CD4-positive, alpha-beta T cell treated with Interleukin-10 for 1 hour (primary cell): ENCODE measurements at regions not wholly inside any gene's neighbourhood (a gene's known extent, or its start where the extent isn't known, plus 50 kb on each side); places are given as distances from the start of the nearest gene placed in this dataset.

ENCODE experiments used
- DNase-seq: peaks from one replicate; pipeline ENCODE4 v3.0.0-alpha.2; 2020

GRCh38 chr18:67218556-67218955 lies 298.0 kb downstream of the DSEL start:
- no peak for DNase-seq

DNA sequence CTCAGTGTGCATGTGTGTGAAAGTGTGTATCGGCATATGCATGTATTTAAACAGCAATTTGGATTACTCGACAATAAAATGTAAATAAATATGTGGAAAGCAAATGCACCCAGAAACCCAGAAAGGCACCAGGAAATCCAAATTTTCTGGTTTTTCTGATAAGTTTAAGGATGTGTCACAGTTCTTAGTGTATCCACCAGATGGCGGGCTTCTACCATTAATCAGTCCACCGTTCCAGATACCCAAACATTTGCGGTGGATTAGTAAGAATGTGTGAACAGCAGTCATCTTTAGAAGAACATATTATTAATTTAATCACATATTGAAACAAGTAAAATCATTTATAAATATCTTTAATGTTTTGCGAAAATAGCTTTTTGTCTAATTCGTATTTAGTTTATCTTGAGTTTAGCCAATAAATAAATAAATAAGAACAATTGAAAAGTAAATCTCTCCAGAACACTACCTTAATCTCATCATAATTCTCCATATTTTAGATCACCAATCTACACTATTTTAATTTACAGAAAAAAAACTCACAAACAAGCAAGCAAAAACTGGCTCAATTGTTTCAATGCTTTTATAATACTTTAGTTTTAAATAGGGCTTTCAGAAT lies 298.9 kb downstream of the DSEL start:
- peak; percentile 69 for DNase-seq

GRCh38 chr18:67216846-67217245 lies 299.7 kb downstream of the DSEL start:
- no peak for DNase-seq

- no peak for DNase-seq
These were observed 300.8 kb downstream of the DSEL start for GRCh38 chr18:67215686-67216085.

DNA sequence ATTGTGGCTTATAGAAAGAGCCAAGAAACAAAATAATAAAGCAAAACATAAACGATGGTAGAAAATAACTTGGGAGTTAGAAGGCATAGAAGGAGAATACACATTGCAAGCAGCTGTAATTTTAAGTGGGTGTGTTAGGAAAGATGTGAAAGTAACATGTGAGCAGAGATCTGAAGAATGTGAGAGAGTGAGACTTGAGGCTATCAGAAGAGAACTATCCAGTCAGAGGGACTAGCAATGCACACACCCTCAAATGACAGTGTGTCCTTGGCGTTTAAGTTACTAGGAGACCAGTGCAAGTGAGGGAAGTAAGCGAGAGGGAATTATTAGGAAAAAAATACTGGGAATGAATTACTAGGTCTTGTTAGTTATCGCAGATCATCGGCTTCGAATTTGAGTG lies 304.9 kb downstream of the DSEL start:
- DNase-seq, result no peak

GRCh38 chr18:67200665-67201064 lies 315.9 kb downstream of the DSEL start:
- no peak for DNase-seq

- DNase-seq, result peak; percentile 39
These were observed 316.4 kb downstream of the DSEL start for GRCh38 chr18:67199993-67200617.

DNA sequence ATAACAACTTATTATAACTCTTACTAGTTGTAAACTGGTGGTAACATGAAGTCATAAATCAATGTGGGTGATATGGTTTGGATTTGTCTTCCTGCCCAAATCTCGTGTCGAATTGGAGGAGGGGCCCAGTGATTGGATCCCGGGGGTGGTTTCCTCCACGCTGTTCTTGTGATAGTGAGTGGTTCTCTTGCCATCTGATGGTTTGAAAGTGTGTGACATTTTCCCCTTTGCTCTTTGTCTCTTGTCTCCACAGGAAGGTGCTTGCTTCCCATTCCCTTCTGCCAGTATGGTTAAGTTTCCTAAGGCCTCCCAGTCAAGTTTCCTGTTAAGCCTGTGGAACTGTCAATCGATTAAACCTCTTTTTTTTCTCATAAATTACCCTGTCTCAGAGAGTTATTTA lies 321.6 kb downstream of the DSEL start:
- no peak for DNase-seq

- DNase-seq, result no peak
These were observed 324.0 kb downstream of the DSEL start for GRCh38 chr18:67192535-67192934.

- DNase-seq, result no peak
These were observed 333.1 kb downstream of the DSEL start for GRCh38 chr18:67183398-67183797.

DNA sequence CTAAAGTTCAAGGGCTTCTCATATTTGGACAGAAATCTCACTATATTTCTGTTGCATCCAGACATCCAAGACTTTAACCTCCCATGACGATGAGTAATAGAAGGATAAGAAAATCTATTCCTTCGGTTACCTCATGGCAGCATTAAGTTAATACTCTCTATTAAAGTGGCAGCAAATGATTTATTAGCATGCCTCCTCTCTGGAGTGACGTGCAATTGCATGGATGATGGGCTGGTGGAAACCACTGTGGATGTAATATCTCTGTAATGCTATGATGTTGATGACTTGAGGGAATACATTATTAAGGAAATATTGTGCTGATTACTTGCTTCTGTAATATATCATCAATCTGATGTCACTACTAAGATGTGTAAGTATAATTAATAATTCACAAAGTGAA lies 336.8 kb downstream of the DSEL start:
- no peak for DNase-seq

- no peak for DNase-seq
These were observed 356.9 kb downstream of the DSEL start for GRCh38 chr18:67159662-67160061.

DNA sequence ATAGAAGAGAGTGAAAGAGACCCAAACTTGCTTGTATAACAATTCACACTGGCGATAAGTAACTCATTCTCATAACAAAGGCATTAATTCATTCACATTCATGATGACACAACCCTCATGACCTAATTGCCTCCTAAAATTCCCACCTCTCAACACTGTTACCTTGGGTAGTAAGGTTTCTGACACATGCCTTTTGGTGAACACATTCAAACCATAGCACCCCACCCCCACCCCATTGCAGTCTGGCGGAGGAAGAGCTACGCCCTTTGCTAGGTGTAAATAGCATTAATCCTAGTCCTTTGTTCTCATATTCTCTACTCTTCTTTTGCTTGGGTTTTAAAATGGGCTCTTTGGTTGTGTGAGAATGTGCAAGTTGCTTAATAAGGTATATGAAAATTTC lies 361.5 kb downstream of the DSEL start:
- DNase-seq, result no peak

DNA sequence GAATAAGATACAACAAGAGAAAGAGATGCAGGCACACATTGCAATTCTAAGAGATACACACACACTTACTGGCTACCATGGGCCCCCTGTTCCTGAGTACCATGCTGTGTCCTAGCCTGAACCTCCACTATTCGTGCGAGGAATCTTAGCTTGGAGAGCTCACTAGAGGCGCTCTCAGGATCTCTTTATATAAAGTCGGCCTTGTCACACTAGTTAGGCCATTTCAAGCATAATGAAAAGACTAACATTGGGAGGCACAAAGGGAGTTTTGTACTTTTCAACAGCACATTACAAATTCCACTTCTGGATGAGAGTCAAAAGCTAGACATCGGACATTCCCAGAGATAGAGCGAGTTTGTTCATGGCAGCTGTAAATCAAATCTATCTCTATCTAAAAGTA lies 365.2 kb downstream of the DSEL start:
- DNase-seq, result no peak

- DNase-seq, result no peak
These were observed 370.8 kb downstream of the DSEL start for GRCh38 chr18:67145586-67146292.

GRCh38 chr18:67144329-67144728 lies 372.2 kb downstream of the DSEL start:
- DNase-seq, result no peak

- no peak for DNase-seq
These were observed 373.5 kb downstream of the DSEL start for GRCh38 chr18:67143028-67143427.

GRCh38 chr18:67142604-67143003 lies 373.9 kb downstream of the DSEL start:
- DNase-seq, result no peak

- no peak for DNase-seq
These were observed 376.0 kb downstream of the DSEL start for GRCh38 chr18:67140495-67140894.

- no peak for DNase-seq
These were observed 376.6 kb downstream of the DSEL start for GRCh38 chr18:67139899-67140298.

GRCh38 chr18:67135981-67136380 lies 380.5 kb downstream of the DSEL start:
- DNase-seq, result no peak

DNA sequence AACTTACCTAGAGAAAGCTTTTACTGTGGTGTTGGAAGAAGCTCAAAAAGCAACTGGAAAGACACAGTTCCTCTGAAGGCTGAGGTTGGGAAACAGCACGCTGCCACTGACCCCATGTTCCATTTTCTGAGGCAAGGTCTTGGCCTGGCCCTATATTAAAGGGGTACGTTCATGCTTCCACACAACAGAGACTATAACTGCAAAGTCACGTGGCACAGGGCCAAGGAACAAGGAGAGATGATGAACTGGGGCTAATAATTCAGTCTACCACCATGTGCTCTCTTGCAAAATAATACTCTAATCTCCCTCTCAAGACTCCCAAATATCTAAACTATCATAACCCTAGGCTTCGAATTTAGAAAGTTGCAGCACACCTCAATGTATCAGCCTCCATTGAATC lies 381.6 kb downstream of the DSEL start:
- no peak for DNase-seq

DNA sequence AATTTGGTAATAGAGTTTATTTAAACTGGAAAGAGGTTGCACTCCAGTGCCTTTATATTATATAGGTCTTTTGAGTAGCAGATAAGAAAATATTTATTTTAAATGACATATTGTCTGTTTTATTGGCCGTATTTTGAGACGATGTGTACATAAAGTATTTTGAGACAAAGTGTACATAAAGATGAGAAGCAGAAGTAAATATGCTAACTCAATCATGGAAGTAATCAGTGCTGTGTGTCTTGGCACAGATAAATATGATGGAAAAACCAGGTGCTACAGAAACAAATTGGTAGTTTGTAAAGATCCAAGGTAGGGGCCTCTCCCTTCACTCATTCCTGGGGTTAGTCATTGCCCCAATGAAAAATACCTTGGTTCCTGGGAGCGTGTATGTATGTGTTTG lies 382.9 kb downstream of the DSEL start:
- no peak for DNase-seq

GRCh38 chr18:67132919-67133318 lies 383.6 kb downstream of the DSEL start:
- no peak for DNase-seq

DNA sequence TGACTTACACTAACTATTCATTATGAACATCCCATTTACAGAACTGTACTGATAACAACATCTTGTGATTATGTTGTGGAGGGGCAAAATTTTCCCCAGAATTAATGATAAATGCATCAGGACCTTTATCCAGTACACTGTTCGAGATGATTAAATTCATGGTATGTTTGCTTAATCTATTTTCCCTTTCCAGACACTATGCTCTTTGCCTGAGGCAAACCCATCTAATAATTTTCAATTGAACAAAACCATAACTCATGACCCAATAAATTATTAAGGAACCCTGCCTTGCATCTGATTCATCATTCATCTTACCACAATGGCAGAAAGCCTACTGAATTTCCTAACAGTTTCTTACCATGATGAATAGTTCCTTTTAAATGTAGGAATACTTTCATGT lies 385.0 kb downstream of the DSEL start:
- no peak for DNase-seq
